Mammary epithelial cell (primary cell): ENCODE measurements at regions not wholly inside any gene's neighbourhood (a gene's known extent, or its start where the extent isn't known, plus 50 kb on each side); places are given as distances from the start of the nearest gene placed in this dataset.

Experiments
- CTCF ChIP-seq, 2 donors: IDR thresholded peaks in 1 of 2; conservative IDR thresholded peaks in 1 of 2; 2 replicates each; pipeline ENCODE4 v1.5.1; 2011 to 2012; ENCODE audit warnings: inconsistent platforms in 2 of 2, low read length in 2 of 2, mild to moderate bottlenecking in 2 of 2, control low read depth in 1 of 2, low read depth in 1 of 2; ENCODE audit not compliant: insufficient read depth in 1 of 2; ENCODE audit errors: extremely low read depth in 1 of 2
- EZH2 ChIP-seq: IDR thresholded peaks from 2 replicates; pipeline ENCODE4 v1.6.1; 2012; ENCODE audit warnings: low read length, inconsistent platforms, borderline replicate concordance

DNA sequence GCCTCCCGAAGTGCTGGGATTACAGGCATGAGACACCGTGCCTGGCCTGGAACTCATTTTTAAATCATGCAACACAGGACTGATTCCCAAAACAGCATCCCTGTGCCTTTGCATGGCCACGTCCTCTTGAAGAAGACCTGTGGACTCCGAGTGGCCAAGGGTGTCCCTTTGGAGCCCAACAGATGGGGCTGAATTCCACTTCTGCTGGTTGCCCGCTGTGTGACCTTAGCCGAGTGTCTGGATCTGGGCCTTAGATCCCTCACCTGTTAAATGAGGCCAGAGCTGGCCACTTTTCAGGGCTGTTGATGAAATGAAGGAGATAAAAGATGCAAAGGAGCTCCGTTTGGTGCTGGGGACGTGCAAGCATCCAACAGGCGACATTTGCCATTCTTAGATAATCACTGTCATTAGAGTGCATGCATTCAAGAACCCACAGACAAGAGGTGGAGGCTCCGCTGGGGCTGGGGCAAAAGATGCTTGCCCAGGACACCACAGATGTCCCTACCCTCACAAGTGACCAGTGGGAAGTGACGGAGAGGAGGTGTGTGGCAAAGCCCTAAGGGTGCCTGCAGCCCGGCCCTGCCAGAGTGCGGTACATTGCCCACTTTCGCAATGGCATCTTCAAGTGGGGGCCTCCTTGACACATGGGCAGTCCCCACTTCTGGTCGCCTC, 354.1 kb upstream of the TNRC6C start:
- TF ChIP-seq CTCF (conservative IDR thresholded peaks at IDR 0.05 in 1 of 2, IDR thresholded peaks at IDR 0.05 in 1 of 2; ENCODE audit: extremely low read depth in 1 of 2, insufficient read depth in 1 of 2, low read depth in 1 of 2, low read length in 2 of 2) (no peak), EZH2 (no peak)
